Erythroblast (primary cell): ENCODE measurements at regions not wholly inside any gene's neighbourhood (a gene's known extent, or its start where the extent isn't known, plus 50 kb on each side); places are given as distances from the start of the nearest gene placed in this dataset.

Source experiments
- GATA1 ChIP-seq: IDR thresholded peaks from 2 replicates; pipeline ENCODE4 v1.6.1; 2011; ENCODE audit warnings: low read depth, mild to moderate bottlenecking, control low read depth, low read length, moderate library complexity
- POLR2A ChIP-seq: IDR thresholded peaks from 2 replicates; pipeline ENCODE4 v1.6.1; 2011; ENCODE audit warnings: mild to moderate bottlenecking, low read length

DNA sequence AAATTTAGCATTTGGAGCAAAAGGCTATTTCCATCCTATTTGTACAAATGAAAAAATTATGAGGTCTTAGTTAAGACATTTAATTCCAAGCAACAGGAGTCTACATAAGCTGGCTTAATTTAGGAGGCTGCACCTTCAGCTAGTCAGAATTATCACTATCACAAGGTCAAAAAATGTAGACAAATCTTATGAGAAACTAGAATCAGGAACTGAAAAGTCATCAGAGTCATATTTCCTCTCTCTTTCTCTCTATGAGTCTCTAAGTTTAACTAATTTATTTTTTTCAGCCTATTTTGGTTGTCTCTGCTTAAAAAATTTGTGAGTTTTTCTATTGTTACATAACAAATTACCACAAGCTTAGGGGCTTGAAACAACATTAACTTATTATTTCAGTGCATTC lies 807.1 kb upstream of the PRMT6 start:
- TF ChIP-seq POLR2A, result no peak
- TF ChIP-seq GATA1, result no peak
